GM23338 (cell line): ENCODE measurements at regions not wholly inside any gene's neighbourhood (a gene's known extent, or its start where the extent isn't known, plus 50 kb on each side); places are given as distances from the start of the nearest gene placed in this dataset.

Experiments
- CREB1 ChIP-seq: fragments of 250-450 bp; sonication (Bioruptor Pico); IDR thresholded peaks from 2 replicates; pipeline ENCODE4 v1.5.0; 2020; ENCODE audit warnings: low read depth, mild to moderate bottlenecking, moderate library complexity
- EZH2 ChIP-seq: fragments of 200-600 bp; sonication (generic); IDR thresholded peaks from one replicate; pipeline ENCODE4 v1.8.0; 2017; ENCODE audit warnings: antibody characterized with exemption, mild to moderate bottlenecking, low read depth; ENCODE audit not compliant: unreplicated experiment
- EZH2phosphoT487 ChIP-seq: fragments of 200-600 bp; sonication (generic); IDR thresholded peaks from one replicate; pipeline ENCODE4 v1.8.1; 2018; ENCODE audit warnings: antibody characterized with exemption; ENCODE audit not compliant: unreplicated experiment
- JUNB ChIP-seq: IDR thresholded peaks from one replicate; pipeline ENCODE4 v1.6.1; 2016; ENCODE audit warnings: antibody characterized with exemption; ENCODE audit not compliant: unreplicated experiment
- NANOG ChIP-seq: IDR thresholded peaks from 2 replicates; pipeline ENCODE4 v1.6.1; 2016; ENCODE audit warnings: antibody characterized with exemption, borderline replicate concordance
- POLR2AphosphoS5 ChIP-seq: IDR thresholded peaks from 2 replicates; pipeline ENCODE4 v1.6.1; 2016; ENCODE audit warnings: antibody characterized with exemption, low read depth
- STAT1 ChIP-seq: IDR thresholded peaks from one replicate; pipeline ENCODE4 v1.6.1; 2016; ENCODE audit warnings: antibody characterized with exemption; ENCODE audit not compliant: unreplicated experiment
- ZNF114 ChIP-seq: fragments of 250-450 bp; sonication (Bioruptor Pico); IDR thresholded peaks from 2 replicates; pipeline ENCODE4 v1.5.0; 2020; ENCODE audit warnings: mild to moderate bottlenecking, moderate library complexity
- ZNF331 ChIP-seq: fragments of 250-450 bp; sonication (Bioruptor Pico); IDR thresholded peaks from 2 replicates; pipeline ENCODE4 v1.5.0; 2020; ENCODE audit warnings: low read depth, mild to moderate bottlenecking, moderate library complexity
- TF ChIP-seq, protein P1 (sequence below), 2 experiments: fragments of 200-600 bp in 1 of 2; sonication (generic) in 1 of 2; conservative IDR thresholded peaks; 2 replicates each; pipeline versions ENCODE4 v1.5.1 to v1.6.1; 2016 to 2017; ENCODE audit warnings: antibody characterized with exemption in 2 of 2, low read depth in 2 of 2, mild to moderate bottlenecking in 2 of 2, moderate library complexity in 1 of 2
- TF ChIP-seq, protein P2 (sequence below): IDR thresholded peaks from one replicate; pipeline ENCODE4 v1.6.1; 2018; ENCODE audit warnings: antibody characterized with exemption; ENCODE audit not compliant: unreplicated experiment
- TF ChIP-seq, protein P3 (sequence below): IDR thresholded peaks from 2 replicates; pipeline ENCODE4 v1.6.1; 2016; ENCODE audit warnings: antibody characterized with exemption

DNA sequence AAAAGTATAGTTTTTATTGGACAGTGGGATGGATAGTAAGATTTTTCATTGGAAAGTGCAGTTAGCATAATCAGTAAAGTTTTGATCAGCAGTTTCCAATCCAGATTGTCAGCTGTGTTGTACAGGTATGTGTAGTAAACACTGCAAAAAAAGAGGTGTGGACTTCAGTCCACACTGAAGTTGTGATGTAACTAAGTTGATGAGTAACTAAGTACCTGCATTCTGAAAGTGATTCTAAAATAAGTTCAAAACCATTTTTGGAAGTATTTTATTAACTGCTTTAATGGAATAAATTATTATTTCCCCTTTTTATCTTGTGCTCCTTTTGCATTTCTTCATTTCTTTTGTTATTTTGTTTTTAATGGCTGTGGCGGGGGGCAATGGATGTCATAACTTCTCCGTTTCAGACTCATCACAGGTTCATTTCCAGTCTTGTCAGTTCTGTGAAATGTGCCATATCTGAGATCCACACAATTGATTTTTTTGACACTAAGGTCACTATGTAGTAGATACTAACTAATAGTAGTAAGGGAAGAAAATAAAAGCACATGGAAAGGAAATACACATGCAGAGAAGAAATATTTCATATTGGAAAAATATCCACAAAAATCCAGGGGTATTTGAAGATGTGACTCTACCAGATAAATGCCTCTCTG lies 247.5 kb downstream of the GABRG1 start:
- TF ChIP-seq POLR2AphosphoS5 (no peak), EZH2phosphoT487 (no peak), JUNB (no peak), EZH2 (no peak), ZNF114 (CRISPR knock-in tag) (no peak), STAT1 (no peak), CREB1 (CRISPR knock-in tag) (no peak), NANOG (no peak), ZNF331 (CRISPR knock-in tag) (no peak)
- TF ChIP-seq, protein P1, sequence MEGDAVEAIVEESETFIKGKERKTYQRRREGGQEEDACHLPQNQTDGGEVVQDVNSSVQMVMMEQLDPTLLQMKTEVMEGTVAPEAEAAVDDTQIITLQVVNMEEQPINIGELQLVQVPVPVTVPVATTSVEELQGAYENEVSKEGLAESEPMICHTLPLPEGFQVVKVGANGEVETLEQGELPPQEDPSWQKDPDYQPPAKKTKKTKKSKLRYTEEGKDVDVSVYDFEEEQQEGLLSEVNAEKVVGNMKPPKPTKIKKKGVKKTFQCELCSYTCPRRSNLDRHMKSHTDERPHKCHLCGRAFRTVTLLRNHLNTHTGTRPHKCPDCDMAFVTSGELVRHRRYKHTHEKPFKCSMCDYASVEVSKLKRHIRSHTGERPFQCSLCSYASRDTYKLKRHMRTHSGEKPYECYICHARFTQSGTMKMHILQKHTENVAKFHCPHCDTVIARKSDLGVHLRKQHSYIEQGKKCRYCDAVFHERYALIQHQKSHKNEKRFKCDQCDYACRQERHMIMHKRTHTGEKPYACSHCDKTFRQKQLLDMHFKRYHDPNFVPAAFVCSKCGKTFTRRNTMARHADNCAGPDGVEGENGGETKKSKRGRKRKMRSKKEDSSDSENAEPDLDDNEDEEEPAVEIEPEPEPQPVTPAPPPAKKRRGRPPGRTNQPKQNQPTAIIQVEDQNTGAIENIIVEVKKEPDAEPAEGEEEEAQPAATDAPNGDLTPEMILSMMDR (conservative IDR thresholded peaks at IDR 0.05; ENCODE audit: low read depth in 2 of 2): no peak
- TF ChIP-seq, protein P2, sequence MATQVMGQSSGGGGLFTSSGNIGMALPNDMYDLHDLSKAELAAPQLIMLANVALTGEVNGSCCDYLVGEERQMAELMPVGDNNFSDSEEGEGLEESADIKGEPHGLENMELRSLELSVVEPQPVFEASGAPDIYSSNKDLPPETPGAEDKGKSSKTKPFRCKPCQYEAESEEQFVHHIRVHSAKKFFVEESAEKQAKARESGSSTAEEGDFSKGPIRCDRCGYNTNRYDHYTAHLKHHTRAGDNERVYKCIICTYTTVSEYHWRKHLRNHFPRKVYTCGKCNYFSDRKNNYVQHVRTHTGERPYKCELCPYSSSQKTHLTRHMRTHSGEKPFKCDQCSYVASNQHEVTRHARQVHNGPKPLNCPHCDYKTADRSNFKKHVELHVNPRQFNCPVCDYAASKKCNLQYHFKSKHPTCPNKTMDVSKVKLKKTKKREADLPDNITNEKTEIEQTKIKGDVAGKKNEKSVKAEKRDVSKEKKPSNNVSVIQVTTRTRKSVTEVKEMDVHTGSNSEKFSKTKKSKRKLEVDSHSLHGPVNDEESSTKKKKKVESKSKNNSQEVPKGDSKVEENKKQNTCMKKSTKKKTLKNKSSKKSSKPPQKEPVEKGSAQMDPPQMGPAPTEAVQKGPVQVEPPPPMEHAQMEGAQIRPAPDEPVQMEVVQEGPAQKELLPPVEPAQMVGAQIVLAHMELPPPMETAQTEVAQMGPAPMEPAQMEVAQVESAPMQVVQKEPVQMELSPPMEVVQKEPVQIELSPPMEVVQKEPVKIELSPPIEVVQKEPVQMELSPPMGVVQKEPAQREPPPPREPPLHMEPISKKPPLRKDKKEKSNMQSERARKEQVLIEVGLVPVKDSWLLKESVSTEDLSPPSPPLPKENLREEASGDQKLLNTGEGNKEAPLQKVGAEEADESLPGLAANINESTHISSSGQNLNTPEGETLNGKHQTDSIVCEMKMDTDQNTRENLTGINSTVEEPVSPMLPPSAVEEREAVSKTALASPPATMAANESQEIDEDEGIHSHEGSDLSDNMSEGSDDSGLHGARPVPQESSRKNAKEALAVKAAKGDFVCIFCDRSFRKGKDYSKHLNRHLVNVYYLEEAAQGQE: no peak
- TF ChIP-seq, protein P3, sequence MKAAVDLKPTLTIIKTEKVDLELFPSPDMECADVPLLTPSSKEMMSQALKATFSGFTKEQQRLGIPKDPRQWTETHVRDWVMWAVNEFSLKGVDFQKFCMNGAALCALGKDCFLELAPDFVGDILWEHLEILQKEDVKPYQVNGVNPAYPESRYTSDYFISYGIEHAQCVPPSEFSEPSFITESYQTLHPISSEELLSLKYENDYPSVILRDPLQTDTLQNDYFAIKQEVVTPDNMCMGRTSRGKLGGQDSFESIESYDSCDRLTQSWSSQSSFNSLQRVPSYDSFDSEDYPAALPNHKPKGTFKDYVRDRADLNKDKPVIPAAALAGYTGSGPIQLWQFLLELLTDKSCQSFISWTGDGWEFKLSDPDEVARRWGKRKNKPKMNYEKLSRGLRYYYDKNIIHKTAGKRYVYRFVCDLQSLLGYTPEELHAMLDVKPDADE: no peak
